Breast epithelium (tissue), 3 donors: ENCODE measurements at regions not wholly inside any gene's neighbourhood (a gene's known extent, or its start where the extent isn't known, plus 50 kb on each side); places are given as distances from the start of the nearest gene placed in this dataset.

Source experiments
- CTCF ChIP-seq, 3 donors: fragments of 450-650 bp; IDR thresholded peaks; one replicate each; pipeline ENCODE4 v1.5.1; 2016 to 2017; ENCODE audit warnings: antibody characterized with exemption in 3 of 3, mild to moderate bottlenecking in 3 of 3, moderate library complexity in 3 of 3
- POLR2A ChIP-seq: fragments of 450-650 bp; IDR thresholded peaks from one replicate; pipeline ENCODE4 v1.6.1; 2016; ENCODE audit warnings: antibody characterized with exemption, mild to moderate bottlenecking, moderate library complexity

DNA sequence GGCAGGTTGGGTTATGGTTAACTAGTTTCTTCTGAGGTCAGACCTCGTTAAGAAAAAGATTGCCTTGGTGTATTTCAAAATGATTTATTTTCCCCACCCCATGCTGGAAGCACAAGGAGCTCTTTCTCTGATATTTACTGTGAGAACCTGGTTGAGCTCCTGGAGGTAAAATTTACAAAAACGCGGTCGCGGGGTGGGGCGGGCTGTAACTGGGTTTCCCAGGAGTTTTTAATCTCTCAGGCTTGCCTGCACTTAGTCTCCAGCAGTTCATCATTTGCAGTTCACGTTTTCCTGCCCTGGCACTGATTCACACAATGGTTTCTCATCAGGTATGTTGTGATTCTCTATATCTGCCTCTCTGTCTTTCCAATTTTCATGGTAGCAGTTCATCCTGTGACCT, 67.9 kb upstream of the PDE3A start:
- TF ChIP-seq CTCF (IDR thresholded peaks at IDR 0.05) (no peak), POLR2A (no peak)
